AG08395 (cell line): ENCODE measurements at regions not wholly inside any gene's neighbourhood (a gene's known extent, or its start where the extent isn't known, plus 50 kb on each side); places are given as distances from the start of the nearest gene placed in this dataset.

Experiments used
- DNase-seq: peaks from one replicate; pipeline ENCODE4 v3.0.0; 2012; ENCODE audit warnings: mixed read lengths, low spot score

DNA sequence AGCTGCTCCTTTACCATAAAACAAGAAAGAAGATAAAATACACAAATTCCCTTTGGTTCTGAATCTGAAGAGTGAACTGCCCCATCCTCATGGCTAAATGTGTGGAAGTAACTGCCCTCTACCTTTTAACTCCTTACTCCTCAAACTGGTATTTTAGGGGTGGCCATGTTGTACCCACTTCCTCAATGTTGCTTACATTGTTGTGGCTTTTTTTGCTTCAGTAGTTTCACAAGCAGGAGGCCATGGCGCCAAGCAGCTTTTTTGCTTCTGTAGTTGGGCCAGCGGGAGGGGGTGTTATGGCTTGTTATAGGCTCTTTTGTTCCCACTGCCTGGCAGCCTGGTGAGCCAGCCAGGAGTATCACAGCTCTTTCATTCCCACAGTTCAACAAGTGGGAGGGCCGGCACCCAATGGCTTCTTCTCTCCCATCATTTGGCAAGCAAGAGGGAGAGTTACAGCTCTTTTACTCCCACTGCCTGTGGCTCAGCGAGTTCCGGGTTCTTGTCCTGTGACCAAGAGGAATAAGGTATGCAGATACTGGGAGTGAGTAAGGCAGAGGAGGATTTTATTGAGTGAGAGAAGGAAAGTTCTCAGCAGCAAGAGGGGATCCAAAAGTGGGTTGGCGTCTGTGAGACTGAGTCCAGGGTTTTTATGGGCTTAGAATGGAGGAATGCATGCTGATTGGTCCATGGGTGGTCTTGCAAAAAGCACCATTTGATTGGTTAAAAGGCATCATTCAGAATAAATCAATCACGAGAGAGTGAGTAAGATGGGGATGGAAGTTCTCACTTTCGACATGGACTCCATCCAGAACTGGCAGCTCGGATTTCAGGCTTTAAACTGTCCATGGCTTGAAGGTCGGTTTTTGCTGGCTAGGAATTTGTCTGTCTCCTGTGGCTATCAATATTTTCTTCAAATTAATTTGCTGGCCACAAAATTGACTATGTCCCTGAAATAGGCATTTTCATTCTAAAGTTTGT lies 429.6 kb downstream of the HLX start:
- no peak for DNase-seq

DNA sequence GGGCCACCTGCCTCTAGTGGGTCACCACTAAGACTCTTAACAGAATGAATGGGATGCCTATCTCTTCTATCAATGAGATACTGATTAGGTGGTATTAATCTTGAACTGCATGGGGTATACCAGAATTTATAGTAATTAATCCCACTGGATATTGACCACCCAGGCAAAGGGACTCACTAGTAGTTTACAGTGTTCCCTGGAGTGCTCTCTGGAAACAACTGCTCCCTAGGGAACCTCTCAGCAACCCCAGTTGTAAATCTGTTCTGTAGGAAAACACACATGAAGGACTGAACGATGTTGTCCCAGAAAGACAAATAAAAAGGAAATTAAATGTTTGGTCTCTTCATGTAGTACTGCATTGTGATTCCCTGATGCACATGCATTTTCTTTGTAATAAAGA lies 430.5 kb downstream of the HLX start:
- DNase-seq: no peak

GRCh38 chr1:221310180-221310579 lies 430.9 kb downstream of the HLX start:
- no peak for DNase-seq

DNA sequence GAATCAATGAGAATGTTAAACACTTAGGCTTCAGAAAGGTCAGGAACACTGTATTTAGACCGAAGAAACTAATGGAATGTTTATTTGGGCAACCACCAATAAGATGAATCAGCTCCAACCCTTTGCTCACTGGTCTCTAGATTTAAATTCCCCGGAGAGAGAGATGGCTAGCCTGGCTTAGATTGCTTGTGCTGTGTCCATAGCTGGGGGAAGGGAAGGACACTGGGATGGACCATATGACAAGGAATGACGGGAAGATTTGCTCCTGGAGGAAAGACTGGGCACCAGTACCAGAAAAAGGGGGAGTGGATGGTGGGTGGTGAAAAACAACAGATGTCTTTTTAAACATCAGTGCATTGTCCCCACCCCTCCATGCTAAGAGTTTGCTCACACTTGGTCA lies 426.6 kb downstream of the DUSP10 start:
- DNase-seq: peak; percentile 70

- peak; percentile 35 for DNase-seq
Observed at GRCh38 chr1:221316491-221317056, 425.3 kb downstream of the DUSP10 start.

DNA sequence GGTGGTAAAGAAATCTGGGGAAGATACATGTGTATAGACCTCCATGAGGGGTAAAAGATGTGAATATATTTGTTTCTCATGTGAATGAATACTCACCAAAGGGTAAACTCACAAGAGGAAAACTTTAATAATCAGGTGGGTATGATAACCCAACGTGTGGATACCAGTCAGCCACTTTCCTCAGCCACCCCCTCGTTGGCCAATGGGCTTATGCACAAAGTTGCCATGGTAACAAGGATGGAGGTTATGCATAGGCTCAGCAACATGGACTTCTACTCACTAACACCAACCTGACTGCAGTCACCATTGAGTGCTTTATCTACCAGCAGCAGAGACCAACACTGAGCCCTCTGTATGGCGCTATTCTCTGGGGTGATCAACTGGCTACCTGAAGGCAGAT lies 424.4 kb downstream of the DUSP10 start:
- DNase-seq: no peak

DNA sequence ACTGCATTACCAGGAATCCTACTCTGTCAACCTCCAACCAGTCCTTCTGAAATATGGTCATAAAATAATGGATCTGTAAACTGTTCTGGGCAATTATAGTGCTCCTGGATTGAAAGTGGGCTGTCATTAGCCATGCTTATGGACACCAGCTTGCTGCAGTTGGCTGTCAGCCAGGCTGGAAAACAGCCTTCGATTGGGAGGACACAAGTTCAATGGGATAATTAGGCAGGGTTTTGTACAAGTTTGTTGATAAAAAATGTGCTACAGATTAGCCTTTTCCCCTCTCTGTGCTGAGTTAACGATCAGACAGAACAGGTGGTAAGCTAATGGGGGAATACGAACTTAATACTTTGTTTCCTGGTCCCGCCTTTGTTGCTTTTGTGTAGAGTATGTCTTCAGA lies 413.9 kb downstream of the DUSP10 start:
- DNase-seq: no peak

DNA sequence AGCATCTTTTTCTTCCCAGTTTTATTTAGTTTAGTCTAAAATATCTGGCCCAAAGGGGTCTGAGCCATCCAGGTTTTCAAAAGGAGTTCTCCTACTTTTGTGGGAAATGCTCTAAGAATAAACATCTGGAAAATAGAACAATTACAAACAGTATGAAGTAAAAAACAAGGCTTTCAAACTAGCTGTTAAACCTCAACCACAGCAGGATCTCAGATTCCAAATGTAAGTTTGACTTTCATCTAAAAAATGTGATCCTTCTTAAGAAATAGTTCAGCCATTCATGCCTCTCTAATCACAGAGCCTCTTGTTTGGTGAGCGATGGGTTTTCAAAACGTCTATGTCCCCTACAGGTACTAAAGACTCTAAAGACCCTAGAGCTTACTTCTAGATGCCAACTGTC lies 413.5 kb downstream of the DUSP10 start:
- DNase-seq: no peak

- no peak for DNase-seq
Observed at GRCh38 chr1:221331273-221332183, 410.4 kb downstream of the DUSP10 start.

- DNase-seq: no peak
Observed at GRCh38 chr1:221334062-221334461, 407.8 kb downstream of the DUSP10 start.

GRCh38 chr1:221335161-221336101 lies 406.5 kb downstream of the DUSP10 start:
- peak; percentile 89 for DNase-seq

- peak; percentile 43 for DNase-seq
Observed at GRCh38 chr1:221336126-221336525, 405.8 kb downstream of the DUSP10 start.

DNA sequence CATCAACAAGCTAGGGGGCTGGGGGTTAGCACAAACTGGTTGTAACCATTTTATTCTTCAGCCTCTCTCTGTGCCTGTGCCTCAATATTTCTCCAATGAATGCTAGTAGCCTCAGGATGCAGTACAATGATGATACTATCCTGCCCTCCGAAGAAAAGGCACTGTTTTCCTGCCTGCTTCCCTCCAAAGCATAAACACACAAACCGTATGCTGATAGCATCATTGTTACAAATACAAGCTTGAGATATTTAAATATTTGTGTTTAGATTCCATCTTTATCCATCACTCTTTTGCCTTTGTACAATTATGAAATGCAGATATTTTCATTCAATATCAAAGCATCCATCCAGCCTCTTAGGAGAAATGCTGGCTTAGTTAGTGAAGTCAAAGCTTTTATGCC lies 404.8 kb downstream of the DUSP10 start:
- no peak for DNase-seq

GRCh38 chr1:221343136-221343535 lies 398.8 kb downstream of the DUSP10 start:
- DNase-seq: no peak

GRCh38 chr1:221343607-221344006 lies 398.3 kb downstream of the DUSP10 start:
- DNase-seq: no peak

DNA sequence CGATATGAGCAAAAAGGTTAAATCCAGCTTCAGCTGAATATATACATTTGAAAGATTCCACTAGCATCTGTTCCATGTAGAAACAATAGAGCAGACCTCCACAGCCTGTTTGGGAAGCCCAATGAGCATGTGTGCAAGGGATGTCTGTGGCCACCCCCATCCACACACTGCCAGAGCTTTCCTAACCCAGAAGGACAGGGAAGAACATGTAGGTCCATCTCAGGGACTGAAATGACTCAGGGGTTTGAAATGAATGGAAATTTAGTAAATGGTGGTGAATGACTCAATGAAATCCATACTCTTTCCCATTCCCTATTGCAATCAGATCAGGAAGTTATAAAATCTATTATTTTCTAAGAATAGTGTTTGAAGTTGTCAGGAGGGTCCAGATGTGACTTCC lies 397.2 kb downstream of the DUSP10 start:
- peak; percentile 70 for DNase-seq

- DNase-seq: no peak
Observed at GRCh38 chr1:221347706-221348105, 394.2 kb downstream of the DUSP10 start.

DNA sequence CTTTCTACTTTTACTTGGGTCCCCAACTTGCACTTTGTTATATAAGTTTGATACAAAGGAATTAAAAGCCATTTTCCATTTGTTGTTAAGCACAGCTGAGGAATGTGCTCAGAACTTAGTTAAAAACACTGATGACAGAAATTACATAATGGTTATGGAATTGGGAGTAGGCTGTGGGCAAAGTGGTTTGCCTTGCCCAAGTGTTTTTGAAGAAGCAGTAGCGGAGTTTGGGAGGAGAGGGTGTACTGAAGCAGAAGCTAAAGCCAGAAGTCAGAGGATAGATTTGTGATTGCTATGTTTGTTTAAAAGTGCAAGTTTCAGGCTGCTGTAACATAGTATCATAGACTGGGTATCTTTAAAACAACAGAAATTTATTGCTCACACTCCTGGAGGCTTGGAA lies 391.8 kb downstream of the DUSP10 start:
- DNase-seq: no peak

GRCh38 chr1:221356693-221357092 lies 385.2 kb downstream of the DUSP10 start:
- no peak for DNase-seq

DNA sequence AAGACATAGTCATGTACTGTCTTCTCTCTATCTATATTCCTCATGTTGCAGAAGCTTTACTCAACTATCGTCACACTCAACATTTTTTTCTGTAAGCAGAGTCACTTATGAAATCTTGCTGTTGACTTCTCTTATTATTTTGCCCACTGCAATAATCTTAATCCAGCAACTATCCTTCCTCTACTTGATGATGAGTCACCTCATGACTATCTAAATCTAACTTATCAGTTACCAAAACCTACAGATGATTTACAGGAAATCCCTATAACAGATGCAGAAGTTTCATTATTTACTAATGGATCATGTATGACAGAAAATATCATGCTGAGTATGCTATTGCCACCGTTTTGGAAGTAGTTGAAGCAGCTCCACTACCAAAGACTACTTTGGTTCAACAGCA lies 378.9 kb downstream of the DUSP10 start:
- no peak for DNase-seq

DNA sequence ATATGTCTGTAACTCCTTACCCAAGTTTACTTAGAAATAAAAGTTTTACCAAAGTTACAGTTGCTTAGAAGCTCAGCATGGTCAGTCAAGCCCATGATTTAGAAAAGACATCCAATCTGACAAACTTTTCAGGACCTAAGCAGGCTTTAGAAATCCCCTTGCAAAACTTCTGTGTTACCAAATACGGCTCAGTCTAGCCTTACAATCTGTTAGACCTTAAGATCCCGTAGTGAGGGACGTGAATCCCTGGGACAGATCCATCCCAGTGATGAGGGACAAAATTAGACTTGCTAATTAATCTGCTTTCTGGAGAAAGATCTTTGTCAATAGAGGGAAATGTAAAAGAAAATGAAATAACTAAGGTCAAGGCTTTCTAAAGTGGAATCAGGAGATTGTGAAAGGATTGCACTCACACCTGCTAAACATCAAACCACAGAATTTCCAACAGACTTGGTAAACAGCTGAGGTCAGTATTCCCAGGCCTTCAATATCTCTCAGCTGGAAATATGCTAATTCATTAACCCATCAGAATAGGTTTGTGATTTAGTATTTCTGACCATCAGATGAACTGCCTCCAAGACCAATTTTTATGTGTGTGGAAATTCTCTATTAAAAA lies 375.3 kb downstream of the DUSP10 start:
- DNase-seq: no peak
